ENCODE measurements at regions not wholly inside any gene's neighbourhood (a gene's known extent, or its start where the extent isn't known, plus 50 kb on each side); places are given as distances from the start of the nearest gene placed in this dataset.

DNA sequence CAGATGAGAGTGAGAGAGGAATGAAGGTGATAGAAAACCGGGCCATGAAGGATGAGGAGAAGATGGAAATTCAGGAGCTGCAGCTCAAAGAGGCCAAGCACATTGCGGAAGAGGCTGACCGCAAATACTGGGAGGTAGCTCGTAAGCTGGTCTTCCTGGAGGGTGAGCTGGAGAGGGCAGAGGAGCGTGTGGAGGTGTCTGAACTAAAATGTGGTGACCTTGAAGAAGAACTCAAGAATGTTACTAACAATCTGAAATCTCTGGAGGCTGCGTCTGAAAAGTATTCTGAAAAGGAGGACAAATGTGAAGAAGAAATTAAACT lies 88.9 kb downstream of the EOMES start:
- H3K9ac ChIP-seq (ENCODE audit: insufficient read depth, low read length, poor library complexity, severe bottlenecking), result peak overlapping the region; percentile 51
- H3K27me3 ChIP-seq (ENCODE audit: control insufficient read depth in 2 of 2, insufficient read depth in 2 of 2, low read length in 2 of 2), result no peaks in the 10 kb centered on the region
- Mint-ChIP-seq H3K36me3 (no peaks in the 10 kb centered on the region), H3K9me3 (no peaks in the 10 kb centered on the region), H3K27me3 (ENCODE audit: low read depth in 3 of 3) (peaks cover 2 to 7% (median 2%) of the 10 kb centered on the region in 3 donors), H3K4me3 (peak overlapping the region; percentile 93 to 100), H3K27ac (peak overlapping the region in 6 of 7 donors; percentile 10 to 92 (median 78)), H3K4me1 (peaks cover 23% of the 10 kb centered on the region)
- intact Hi-C loops (cut with micrococcal nuclease), result no loop called here
- DNase-seq, result peak in 2 of 3 donors; percentile 42 to 43
- H3K9me3 ChIP-seq (replicated peaks in 1 of 2; ENCODE audit: control insufficient read depth in 1 of 2, insufficient read depth in 1 of 2, low read length in 2 of 2), result no peaks in the 10 kb centered on the region
- WGBS (ENCODE audit: insufficient coverage), result 4% methylated on average over 6 of the region's 6 CpGs
- peaks cover 3 to 16% of the 10 kb centered on the region in 2 donors for H3K4me1 ChIP-seq (ENCODE audit: control insufficient read depth in 1 of 2, insufficient read depth in 2 of 2, low read length in 2 of 2)
- no peaks in the 10 kb centered on the region for H3K79me2 ChIP-seq (ENCODE audit: insufficient read depth, low read length)
- no peaks in the 10 kb centered on the region for H3K36me3 ChIP-seq (replicated peaks in 1 of 2; ENCODE audit: control insufficient read depth in 1 of 2, insufficient read depth in 2 of 2, low read length in 2 of 2)
- peak overlapping the region in 1 of 2 donors; percentile 60 for H3K27ac ChIP-seq (ENCODE audit: low read depth in 1 of 2, low read length in 2 of 2)
- peak overlapping the region; percentile 95 for H2AFZ ChIP-seq (ENCODE audit: insufficient read depth, low read depth, low read length, poor library complexity, severe bottlenecking)
- H3K4me2 ChIP-seq (replicated peaks; ENCODE audit: extremely low read depth, low read length, poor library complexity, severe bottlenecking), result peak overlapping the region; percentile 82
- TF ChIP-seq, protein P1, sequence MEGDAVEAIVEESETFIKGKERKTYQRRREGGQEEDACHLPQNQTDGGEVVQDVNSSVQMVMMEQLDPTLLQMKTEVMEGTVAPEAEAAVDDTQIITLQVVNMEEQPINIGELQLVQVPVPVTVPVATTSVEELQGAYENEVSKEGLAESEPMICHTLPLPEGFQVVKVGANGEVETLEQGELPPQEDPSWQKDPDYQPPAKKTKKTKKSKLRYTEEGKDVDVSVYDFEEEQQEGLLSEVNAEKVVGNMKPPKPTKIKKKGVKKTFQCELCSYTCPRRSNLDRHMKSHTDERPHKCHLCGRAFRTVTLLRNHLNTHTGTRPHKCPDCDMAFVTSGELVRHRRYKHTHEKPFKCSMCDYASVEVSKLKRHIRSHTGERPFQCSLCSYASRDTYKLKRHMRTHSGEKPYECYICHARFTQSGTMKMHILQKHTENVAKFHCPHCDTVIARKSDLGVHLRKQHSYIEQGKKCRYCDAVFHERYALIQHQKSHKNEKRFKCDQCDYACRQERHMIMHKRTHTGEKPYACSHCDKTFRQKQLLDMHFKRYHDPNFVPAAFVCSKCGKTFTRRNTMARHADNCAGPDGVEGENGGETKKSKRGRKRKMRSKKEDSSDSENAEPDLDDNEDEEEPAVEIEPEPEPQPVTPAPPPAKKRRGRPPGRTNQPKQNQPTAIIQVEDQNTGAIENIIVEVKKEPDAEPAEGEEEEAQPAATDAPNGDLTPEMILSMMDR (IDR thresholded peaks at IDR 0.05), result no peak
- H3K4me3 ChIP-seq (replicated peaks in 1 of 3; ENCODE audit: low read depth in 2 of 3, low read length in 3 of 3), result peak overlapping the region; percentile 49 to 84 (median 58)
- no peaks in the 10 kb centered on the region for H4K20me1 ChIP-seq (ENCODE audit: insufficient read depth, low read length)

DNA sequence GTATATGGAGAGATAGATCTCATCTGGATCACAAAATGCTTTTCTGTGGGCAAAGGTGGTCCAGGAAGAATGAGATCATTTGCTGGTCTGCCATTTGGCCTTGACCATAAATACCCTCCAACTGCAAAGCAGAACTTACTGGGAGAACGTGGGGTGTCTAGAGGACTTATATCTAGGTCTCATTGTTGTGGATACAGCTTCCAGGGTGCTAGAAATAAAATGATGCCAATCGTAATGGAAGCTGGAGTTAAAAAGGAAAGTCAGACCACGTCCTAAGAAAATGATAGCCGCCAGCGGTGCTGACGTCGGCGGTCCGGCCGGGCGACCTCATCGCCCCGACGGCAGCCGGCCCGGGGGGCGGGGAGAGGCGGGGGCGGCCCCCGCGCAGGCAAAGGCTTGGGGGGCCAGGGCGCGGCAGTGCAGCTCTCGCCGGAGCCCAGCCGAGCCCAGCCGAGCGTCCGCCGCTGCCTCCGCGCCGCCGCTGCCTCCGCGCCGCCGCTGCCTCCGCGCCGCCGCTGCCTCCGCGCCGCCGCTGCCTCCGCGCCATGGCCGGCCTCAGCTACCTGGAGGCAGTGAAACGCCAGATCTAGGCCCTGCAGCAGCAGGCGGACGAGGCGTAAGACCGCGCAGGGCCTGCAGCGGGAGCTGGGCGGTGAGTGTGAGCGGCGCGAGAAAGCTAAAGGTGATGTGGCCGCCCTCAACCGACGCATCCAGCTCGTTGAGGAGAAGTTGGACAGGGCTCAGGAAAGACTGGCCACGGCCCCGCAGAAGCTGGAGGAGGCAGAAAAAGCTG lies 89.5 kb downstream of the EOMES start:
- Histone ChIP-seq H3K4me2 (replicated peaks; ENCODE audit: extremely low read depth, low read length, poor library complexity, severe bottlenecking) (peak overlapping the region; percentile 82), H3K4me3 (replicated peaks in 1 of 3; ENCODE audit: low read depth in 2 of 3, low read length in 3 of 3) (peak overlapping the region; percentile 49 to 84 (median 58)), H2AFZ (ENCODE audit: insufficient read depth, low read depth, low read length, poor library complexity, severe bottlenecking) (peak overlapping the region; percentile 95), H3K36me3 (replicated peaks in 1 of 2; ENCODE audit: control insufficient read depth in 1 of 2, insufficient read depth in 2 of 2, low read length in 2 of 2) (no peaks in the 10 kb centered on the region), H3K27me3 (ENCODE audit: control insufficient read depth in 2 of 2, insufficient read depth in 2 of 2, low read length in 2 of 2) (no peaks in the 10 kb centered on the region), H3K79me2 (ENCODE audit: insufficient read depth, low read length) (no peaks in the 10 kb centered on the region), H3K27ac (ENCODE audit: low read depth in 1 of 2, low read length in 2 of 2) (peak overlapping the region in 1 of 2 donors; percentile 60), H3K9ac (ENCODE audit: insufficient read depth, low read length, poor library complexity, severe bottlenecking) (peak overlapping the region; percentile 51), H3K4me1 (ENCODE audit: control insufficient read depth in 1 of 2, insufficient read depth in 2 of 2, low read length in 2 of 2) (peaks cover 7 to 22% of the 10 kb centered on the region in 2 donors), H4K20me1 (ENCODE audit: insufficient read depth, low read length) (no peaks in the 10 kb centered on the region), H3K9me3 (replicated peaks in 1 of 2; ENCODE audit: control insufficient read depth in 1 of 2, insufficient read depth in 1 of 2, low read length in 2 of 2) (no peaks in the 10 kb centered on the region)
- intact Hi-C loops (cut with micrococcal nuclease), result no loop called here
- Mint-ChIP-seq H3K36me3 (no peaks in the 10 kb centered on the region), H3K27me3 (ENCODE audit: low read depth in 3 of 3) (peaks cover 2 to 7% (median 2%) of the 10 kb centered on the region in 3 donors), H3K9me3 (no peaks in the 10 kb centered on the region), H3K4me1 (peaks cover 29% of the 10 kb centered on the region), H3K4me3 (peak overlapping the region; percentile 93 to 100), H3K27ac (peak overlapping the region in 6 of 7 donors; percentile 32 to 92 (median 78))
- DNase-seq, result peak; percentile 29 to 34 (median 30)
- 7% methylated on average over 58 of the region's 66 CpGs for WGBS (ENCODE audit: insufficient coverage)
- TF ChIP-seq, protein P1 (IDR thresholded peaks at IDR 0.05), result no peak
